ENCODE measurements at regions not wholly inside any gene's neighbourhood (a gene's known extent, or its start where the extent isn't known, plus 50 kb on each side); places are given as distances from the start of the nearest gene placed in this dataset.

GRCh38 chr13:33891196-33891742 lies 73.3 kb downstream of the RFC3 start:
- FAIRE-seq = no peak

GRCh38 chr13:33893559-33893958 lies 75.6 kb downstream of the RFC3 start:
- no peak for DNase-seq (ENCODE audit: low spot score)
- no peak for FAIRE-seq

More at GRCh38 chr13:33891196-33891742, 73.3 kb downstream of the RFC3 start:
- DNase-seq (ENCODE audit: low spot score) = no peak

GRCh38 chr13:33904431-33904830 lies 86.5 kb downstream of the RFC3 start:
- FAIRE-seq (no peak), DNase-seq (ENCODE audit: low spot score) (no peak)

GRCh38 chr13:33908116-33908515 lies 90.2 kb downstream of the RFC3 start:
- no peak for FAIRE-seq
- DNase-seq (ENCODE audit: low spot score) = no peak

GRCh38 chr13:33910255-33910654 lies 92.3 kb downstream of the RFC3 start:
- FAIRE-seq (no peak), DNase-seq (ENCODE audit: low spot score) (no peak)

GRCh38 chr13:33911521-33911920 lies 93.6 kb downstream of the RFC3 start:
- no peak for DNase-seq (ENCODE audit: low spot score)
- no peak for FAIRE-seq

- DNase-seq (ENCODE audit: low spot score) = no peak
- FAIRE-seq = no peak
Measured at GRCh38 chr13:33913829-33914228, 95.9 kb downstream of the RFC3 start.

- FAIRE-seq (no peak), DNase-seq (ENCODE audit: low spot score) (no peak)
Measured at GRCh38 chr13:33917190-33917589, 99.2 kb downstream of the RFC3 start.

GRCh38 chr13:33918199-33918932 lies 100.4 kb downstream of the RFC3 start:
- DNase-seq (ENCODE audit: low spot score) (peak; percentile 67), FAIRE-seq (peak; percentile 76)

GRCh38 chr13:33919120-33919519 lies 101.2 kb downstream of the RFC3 start:
- no peak for FAIRE-seq
- no peak for DNase-seq (ENCODE audit: low spot score)

- no peak for FAIRE-seq
- DNase-seq (ENCODE audit: low spot score) = no peak
Measured at GRCh38 chr13:33925563-33925962, 107.6 kb downstream of the RFC3 start.

- FAIRE-seq (no peak), DNase-seq (ENCODE audit: low spot score) (no peak)
Measured at GRCh38 chr13:33927315-33927714, 109.4 kb downstream of the RFC3 start.

- FAIRE-seq = no peak
- peak; percentile 8 for DNase-seq (ENCODE audit: low spot score)
Measured at GRCh38 chr13:33931397-33932311, 113.7 kb downstream of the RFC3 start.

- FAIRE-seq (no peak), DNase-seq (ENCODE audit: low spot score) (no peak)
Measured at GRCh38 chr13:33932769-33933406, 114.9 kb downstream of the RFC3 start.

- FAIRE-seq (no peak), DNase-seq (ENCODE audit: low spot score) (no peak)
Measured at GRCh38 chr13:33933810-33934209, 115.9 kb downstream of the RFC3 start.

- FAIRE-seq (no peak), DNase-seq (ENCODE audit: low spot score) (no peak)
Measured at GRCh38 chr13:33934343-33934742, 116.4 kb downstream of the RFC3 start.

GRCh38 chr13:33934951-33935371 lies 117.0 kb downstream of the RFC3 start:
- DNase-seq (ENCODE audit: low spot score) (no peak), FAIRE-seq (no peak)

GRCh38 chr13:33935969-33936368 lies 118.0 kb downstream of the RFC3 start:
- FAIRE-seq (no peak), DNase-seq (ENCODE audit: low spot score) (no peak)

GRCh38 chr13:33937373-33938098 lies 119.6 kb downstream of the RFC3 start:
- no peak for FAIRE-seq
- DNase-seq (ENCODE audit: low spot score) = no peak

- FAIRE-seq (no peak), DNase-seq (ENCODE audit: low spot score) (no peak)
Measured at GRCh38 chr13:33940256-33940655, 122.3 kb downstream of the RFC3 start.

- no peak for FAIRE-seq
- DNase-seq (ENCODE audit: low spot score) = no peak
Measured at GRCh38 chr13:33940898-33941297, 122.9 kb downstream of the RFC3 start.
